GM12878 (cell line): ENCODE measurements at regions not wholly inside any gene's neighbourhood (a gene's known extent, or its start where the extent isn't known, plus 50 kb on each side); places are given as distances from the start of the nearest gene placed in this dataset.

Source experiments
- ATAC-seq: fragments of 200-7000 bp; cut with Tn5 transposase; 3 replicates; pipeline ENCODE4 v1.9.1; 2020; ENCODE audit warnings: mild to moderate bottlenecking, moderate library complexity
- BruUV-seq: library from RNA; stranded (reverse); fragments of 400-500 nt; replicated peaks from 2 replicates; lab custom pipeline; 2021; lab: Mats Ljungman, UMichigan
- CTCF ChIA-PET: fragments of 300-600 bp; sonication (Branson Sonifier 250); formaldehyde crosslinking; extraction: SDS; loops from one replicate; lab custom pipeline; 2021; ENCODE audit warnings: inconsistent platforms; lab: Yijun Ruan, JAX
- POLR2A ChIA-PET: fragments of 350-600 bp; formaldehyde crosslinking; extraction: SDS; loops from one replicate; lab custom pipeline; 2021; ENCODE audit warnings: inconsistent platforms; lab: Charles Lee
- RAD21 ChIA-PET: fragments of 300-600 bp; sonication (Branson Sonifier 250); formaldehyde crosslinking; loops from one replicate; lab custom pipeline; 2023; ENCODE audit warnings: antibody characterized with exemption; ENCODE audit not compliant: unreplicated experiment; lab: Charles Lee
- SMC1A ChIA-PET: fragments of 300-600 bp; sonication (Branson Sonifier 250); formaldehyde crosslinking; loops from one replicate; lab custom pipeline; 2023; ENCODE audit not compliant: unreplicated experiment, uncharacterized antibody; lab: Charles Lee
- DNase-seq: peaks from one replicate; pipeline ENCODE4 v3.0.0-alpha.2; 2011; ENCODE audit warnings: low read depth, low spot score
- FAIRE-seq: peaks from 3 replicates; lab custom pipeline; 2011; peaks lifted over from hg19 to GRCh38; lab: Jason Lieb, UNC
- H2AFZ ChIP-seq: 2 replicates; pipeline ENCODE4 v1.6.0; 2011; ENCODE audit warnings: low read depth, low read length, control low read depth; ENCODE audit not compliant: control insufficient read depth
- H3K27ac ChIP-seq: 2 replicates; pipeline ENCODE4 v1.5.1; 2011; ENCODE audit warnings: control low read depth; ENCODE audit not compliant: control insufficient read depth, insufficient read depth
- H3K27me3 ChIP-seq, 2 experiments: replicated peaks in 1 of 2; 2 replicates each; pipeline versions ENCODE4 v1.6.0 to v1.6.1; 2011; ENCODE audit warnings: low read length in 1 of 2; ENCODE audit not compliant: control insufficient read depth in 2 of 2, insufficient read depth in 2 of 2
- H3K36me3 ChIP-seq, 2 experiments: 2 replicates each; pipeline ENCODE4 v1.5.1; 2011; ENCODE audit warnings: low read length in 1 of 2; ENCODE audit not compliant: control insufficient read depth in 2 of 2, insufficient read depth in 2 of 2
- H3K4me1 ChIP-seq: 2 replicates; pipeline ENCODE4 v1.6.1; 2011; ENCODE audit warnings: mild to moderate bottlenecking, low read length, moderate library complexity, mixed read lengths; ENCODE audit not compliant: control insufficient read depth, insufficient read depth
- H3K4me2 ChIP-seq: 2 replicates; pipeline ENCODE4 v1.6.0; 2011; ENCODE audit warnings: control low read depth; ENCODE audit not compliant: control insufficient read depth, insufficient read depth
- H3K4me3 ChIP-seq: fragments of 200-600 bp; sonication (generic); 2 replicates; pipeline ENCODE4 v1.5.1; 2016
- H3K79me2 ChIP-seq: 2 replicates; pipeline ENCODE4 v1.6.0; 2011; ENCODE audit warnings: low read length; ENCODE audit not compliant: control insufficient read depth, insufficient read depth
- H3K9ac ChIP-seq: 2 replicates; pipeline ENCODE4 v1.8.0; 2011; ENCODE audit warnings: low read length, control low read depth, mixed read lengths; ENCODE audit not compliant: control insufficient read depth, insufficient read depth
- H3K9me3 ChIP-seq: replicated peaks from 3 replicates; pipeline ENCODE4 v1.5.1; 2011; ENCODE audit warnings: mild to moderate bottlenecking, low read length; ENCODE audit not compliant: control insufficient read depth, insufficient read depth
- H4K20me1 ChIP-seq: 2 replicates; pipeline ENCODE4 v1.6.0; 2011; ENCODE audit not compliant: control insufficient read depth, insufficient read depth
- CHD1 ChIP-seq: IDR thresholded peaks from 2 replicates; pipeline ENCODE4 v1.6.1; 2012; ENCODE audit warnings: low read depth, low read length, improper control_type of control experiment
- CHD2 ChIP-seq: IDR thresholded peaks from 2 replicates; pipeline ENCODE4 v1.6.1; 2011; ENCODE audit warnings: low read depth, low read length, improper control_type of control experiment, borderline replicate concordance
- DPF2 ChIP-seq: fragments of 450-650 bp; IDR thresholded peaks from 2 replicates; pipeline ENCODE4 v1.6.1; 2017; ENCODE audit warnings: mild to moderate bottlenecking
- FOS ChIP-seq: IDR thresholded peaks from 3 replicates; pipeline ENCODE4 v1.6.1; 2011; ENCODE audit warnings: borderline replicate concordance; ENCODE audit not compliant: insufficient read length; ENCODE audit errors: extremely low read depth
- KAT2A ChIP-seq: conservative IDR thresholded peaks from 2 replicates; pipeline ENCODE4 v1.6.1; 2011; ENCODE audit warnings: low read depth, low read length; ENCODE audit not compliant: control insufficient read depth
- KLF5 ChIP-seq: fragments of 450-650 bp; IDR thresholded peaks from 2 replicates; pipeline ENCODE4 v1.6.1; 2014; ENCODE audit warnings: mild to moderate bottlenecking; ENCODE audit not compliant: partially characterized antibody
- NFXL1 ChIP-seq: fragments of 450-650 bp; IDR thresholded peaks from 2 replicates; pipeline ENCODE4 v1.6.1; 2017; ENCODE audit warnings: antibody characterized with exemption, mild to moderate bottlenecking, borderline replicate concordance
- PAX5 ChIP-seq: IDR thresholded peaks from 2 replicates; pipeline ENCODE4 v1.6.1; 2011; ENCODE audit warnings: low read depth, low read length, borderline replicate concordance
- RELA ChIP-seq: fragments of 450-650 bp; IDR thresholded peaks from 2 replicates; pipeline ENCODE4 v1.8.0; 2014; ENCODE audit warnings: borderline replicate concordance; ENCODE audit not compliant: partially characterized antibody
- SMC3 ChIP-seq: IDR thresholded peaks from 2 replicates; pipeline ENCODE4 v1.6.1; 2011; ENCODE audit warnings: low read length, improper control_type of control experiment, borderline replicate concordance
- SPI1 ChIP-seq: IDR thresholded peaks from 2 replicates; pipeline ENCODE4 v1.6.1; 2011; ENCODE audit warnings: low read depth, mild to moderate bottlenecking, low read length, moderate library complexity, borderline replicate concordance; ENCODE audit not compliant: insufficient read depth
- TBL1XR1 ChIP-seq: IDR thresholded peaks from 2 replicates; pipeline ENCODE4 v1.6.1; 2012; ENCODE audit warnings: low read depth, low read length, improper control_type of control experiment
- TCF3 ChIP-seq: IDR thresholded peaks from 2 replicates; pipeline ENCODE4 v1.6.1; 2012; ENCODE audit warnings: low read depth, mild to moderate bottlenecking, low read length, borderline replicate concordance; ENCODE audit not compliant: insufficient read depth
- WGBS: methylation state at CpG from one replicate; pipeline ENCODE4 v1.1.6; 2016; ENCODE audit warnings: low lambda C conversion rate; ENCODE audit not compliant: insufficient replicate concordance, insufficient coverage; ENCODE audit errors: missing lambda C conversion rate; 5-methylcytosine and 5-hydroxymethylcytosine counted together
- in situ Hi-C: fragments of 300-500 bp; cut with MboI; formaldehyde crosslinking; loops from 9 replicates; pipeline ENCODE4 v1.14.3; 2018; ENCODE audit warnings: mixed read lengths
- intact Hi-C: fragments of 100-400 bp; cut with micrococcal nuclease; formaldehyde crosslinking; loops from one replicate; pipeline ENCODE4 v1.14.2; 2022; ENCODE audit not compliant: unreplicated experiment
- TF ChIP-seq, protein P1 (sequence below): IDR thresholded peaks from 2 replicates; pipeline ENCODE4 v1.6.1; 2012; ENCODE audit warnings: improper control_type of control experiment, low read depth, low read length; ENCODE audit not compliant: insufficient replicate concordance

DNA sequence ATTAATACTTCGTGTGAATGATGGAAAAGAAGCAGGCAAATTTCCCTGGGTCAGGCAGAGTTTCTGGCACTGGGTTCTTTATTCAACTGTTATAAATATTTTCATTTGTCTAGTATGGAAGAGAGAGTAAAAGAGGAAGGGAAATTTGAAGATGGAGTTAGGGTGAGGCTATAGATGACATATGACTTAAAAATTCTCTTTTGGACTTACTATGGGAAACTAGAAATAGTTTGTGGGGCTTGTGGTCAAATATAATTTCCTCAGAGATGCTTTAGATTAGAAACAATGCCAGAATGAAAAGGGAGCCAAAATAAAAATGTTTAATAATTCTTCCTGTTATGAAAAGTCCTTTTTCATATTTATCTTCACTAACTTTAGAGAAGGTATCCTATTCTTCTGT, 103.2 kb downstream of the GC start:
- BruUV-seq: no TSS peak
- ChIA-PET POLR2A (no interaction called here), CTCF (no interaction called here)
- ATAC-seq: no peak
- 0% methylated on average over 1 of the region's 1 CpG for WGBS
- TF ChIP-seq TBL1XR1 (no peak), CHD1 (no peak), NFXL1 (no peak), KLF5 (no peak), SPI1 (no peak), KAT2A (no peak), DPF2 (no peak), RELA (no peak), SMC3 (no peak), TCF3 (no peak), PAX5 (no peak), FOS (no peak), CHD2 (no peak)
- TF ChIP-seq, protein P1, sequence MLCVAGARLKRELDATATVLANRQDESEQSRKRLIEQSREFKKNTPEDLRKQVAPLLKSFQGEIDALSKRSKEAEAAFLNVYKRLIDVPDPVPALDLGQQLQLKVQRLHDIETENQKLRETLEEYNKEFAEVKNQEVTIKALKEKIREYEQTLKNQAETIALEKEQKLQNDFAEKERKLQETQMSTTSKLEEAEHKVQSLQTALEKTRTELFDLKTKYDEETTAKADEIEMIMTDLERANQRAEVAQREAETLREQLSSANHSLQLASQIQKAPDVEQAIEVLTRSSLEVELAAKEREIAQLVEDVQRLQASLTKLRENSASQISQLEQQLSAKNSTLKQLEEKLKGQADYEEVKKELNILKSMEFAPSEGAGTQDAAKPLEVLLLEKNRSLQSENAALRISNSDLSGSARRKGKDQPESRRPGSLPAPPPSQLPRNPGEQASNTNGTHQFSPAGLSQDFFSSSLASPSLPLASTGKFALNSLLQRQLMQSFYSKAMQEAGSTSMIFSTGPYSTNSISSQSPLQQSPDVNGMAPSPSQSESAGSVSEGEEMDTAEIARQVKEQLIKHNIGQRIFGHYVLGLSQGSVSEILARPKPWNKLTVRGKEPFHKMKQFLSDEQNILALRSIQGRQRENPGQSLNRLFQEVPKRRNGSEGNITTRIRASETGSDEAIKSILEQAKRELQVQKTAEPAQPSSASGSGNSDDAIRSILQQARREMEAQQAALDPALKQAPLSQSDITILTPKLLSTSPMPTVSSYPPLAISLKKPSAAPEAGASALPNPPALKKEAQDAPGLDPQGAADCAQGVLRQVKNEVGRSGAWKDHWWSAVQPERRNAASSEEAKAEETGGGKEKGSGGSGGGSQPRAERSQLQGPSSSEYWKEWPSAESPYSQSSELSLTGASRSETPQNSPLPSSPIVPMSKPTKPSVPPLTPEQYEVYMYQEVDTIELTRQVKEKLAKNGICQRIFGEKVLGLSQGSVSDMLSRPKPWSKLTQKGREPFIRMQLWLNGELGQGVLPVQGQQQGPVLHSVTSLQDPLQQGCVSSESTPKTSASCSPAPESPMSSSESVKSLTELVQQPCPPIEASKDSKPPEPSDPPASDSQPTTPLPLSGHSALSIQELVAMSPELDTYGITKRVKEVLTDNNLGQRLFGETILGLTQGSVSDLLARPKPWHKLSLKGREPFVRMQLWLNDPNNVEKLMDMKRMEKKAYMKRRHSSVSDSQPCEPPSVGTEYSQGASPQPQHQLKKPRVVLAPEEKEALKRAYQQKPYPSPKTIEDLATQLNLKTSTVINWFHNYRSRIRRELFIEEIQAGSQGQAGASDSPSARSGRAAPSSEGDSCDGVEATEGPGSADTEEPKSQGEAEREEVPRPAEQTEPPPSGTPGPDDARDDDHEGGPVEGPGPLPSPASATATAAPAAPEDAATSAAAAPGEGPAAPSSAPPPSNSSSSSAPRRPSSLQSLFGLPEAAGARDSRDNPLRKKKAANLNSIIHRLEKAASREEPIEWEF: no peak
- TF ChIP-seq, all 136 proteins: peak for 0
- Histone ChIP-seq H3K79me2 (no peaks in the 10 kb centered on the region), H3K36me3 (no peaks in the 10 kb centered on the region), H4K20me1 (no peaks in the 10 kb centered on the region), H3K9ac (no peak overlapping the region), H2AFZ (no peak overlapping the region), H3K4me1 (no peaks in the 10 kb centered on the region), H3K27ac (no peak overlapping the region), H3K27me3 (no peaks in the 10 kb centered on the region), H3K4me2 (no peak overlapping the region), H3K4me3 (no peak overlapping the region), H3K9me3 (no peaks in the 10 kb centered on the region)
- ChIA-PET RAD21 (no interaction called here), SMC1A (no interaction called here)
- intact Hi-C loops (no loop called here), in situ Hi-C loops (no loop called here)
- no peak for FAIRE-seq
- no peak for DNase-seq
